ENCODE measurements at regions not wholly inside any gene's neighbourhood (a gene's known extent, or its start where the extent isn't known, plus 50 kb on each side); places are given as distances from the start of the nearest gene placed in this dataset.

- TF ChIP-seq CTCF (IDR thresholded peaks at IDR 0.05; ENCODE audit: low read depth, low read length) = no peak
- TF ChIP-seq POLR2A (IDR thresholded peaks at IDR 0.05; ENCODE audit: extremely low read depth, insufficient read length) = no peak
- TF ChIP-seq, protein P1, sequence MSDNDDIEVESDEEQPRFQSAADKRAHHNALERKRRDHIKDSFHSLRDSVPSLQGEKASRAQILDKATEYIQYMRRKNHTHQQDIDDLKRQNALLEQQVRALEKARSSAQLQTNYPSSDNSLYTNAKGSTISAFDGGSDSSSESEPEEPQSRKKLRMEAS (IDR thresholded peaks at IDR 0.05; ENCODE audit: low read depth, low read length) = no peak
- TF ChIP-seq MYC (IDR thresholded peaks at IDR 0.05; ENCODE audit: low read depth, low read length) = no peak
These were observed 102.1 kb downstream of the SHCBP1 start for GRCh38 chr16:46519063-46519462.
